22Rv1 (cell line): ENCODE measurements at regions not wholly inside any gene's neighbourhood (a gene's known extent, or its start where the extent isn't known, plus 50 kb on each side); places are given as distances from the start of the nearest gene placed in this dataset.
"Not testable (repeated sequence)": the region's sequence is repeated elsewhere in the genome, so short reads cannot be mapped to it uniquely, and the experiment has no call there.

ENCODE experiments used
- CTCF ChIP-seq: fragments of 450-650 bp; IDR thresholded peaks from 2 replicates; pipeline ENCODE4 v1.5.1; 2017; ENCODE audit warnings: mild to moderate bottlenecking
- ZFX ChIP-seq: fragments of 450-650 bp; IDR thresholded peaks from 2 replicates; pipeline ENCODE4 v1.6.1; 2017; ENCODE audit warnings: antibody characterized with exemption, borderline replicate concordance

- not testable (repeated sequence) for TF ChIP-seq CTCF, ZFX
Measured at GRCh38 chr10:76815505-76815904, 822.1 kb downstream of the KCNMA1 start.
